ENCODE measurements at regions not wholly inside any gene's neighbourhood (a gene's known extent, or its start where the extent isn't known, plus 50 kb on each side); places are given as distances from the start of the nearest gene placed in this dataset.
A peak's percentile ranks its signal among the peaks of the same experiment; 100 is the strongest.

DNA sequence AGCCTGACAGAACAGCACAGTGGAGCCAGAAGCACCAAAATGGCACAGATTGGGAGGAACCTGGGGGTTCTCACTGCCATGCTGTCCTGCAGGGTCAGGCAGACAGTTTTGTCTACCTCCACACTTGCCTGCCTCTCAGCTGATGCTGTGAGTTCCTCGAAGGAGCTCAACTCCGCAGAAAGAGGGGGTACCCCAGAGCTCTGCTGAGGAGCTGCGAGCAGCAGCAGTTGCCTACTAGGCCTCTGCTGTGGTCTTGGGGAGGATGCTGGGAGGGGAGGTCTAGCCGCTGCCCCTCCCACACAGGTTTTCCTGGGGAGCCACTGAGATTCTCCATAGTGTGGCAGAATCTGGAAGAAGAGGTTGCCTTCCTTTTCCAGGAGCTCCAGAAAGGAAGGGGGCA is 192.5 kb downstream of the FOXD2 start:
- no peaks in the 10 kb centered on the region for H3K9me3 Mint-ChIP-seq
- Histone ChIP-seq H3K9me3 (ENCODE audit: low read length) (no peaks in the 10 kb centered on the region), H3K27ac (ENCODE audit: low read depth, low read length) (no peak overlapping the region), H3K4me1 (ENCODE audit: insufficient read depth, low read length) (no peaks in the 10 kb centered on the region), H3K36me3 (ENCODE audit: insufficient read depth, low read length) (no peaks in the 10 kb centered on the region), H3K27me3 (ENCODE audit: insufficient read depth, low read length, poor library complexity, severe bottlenecking) (no peaks in the 10 kb centered on the region), H3K4me3 (ENCODE audit: low read length) (no peak overlapping the region)
- no peaks in the 10 kb centered on the region for H3K36me3 Mint-ChIP-seq
- ChIA-PET POLR2A (no interaction called here), CTCF (interaction anchor here (0.7 kb wide), 1 partner anchor 22 kb away, joined by 3 read pairs; no protein-coding TSS in a partner anchor)
- peaks cover 12 to 35% of the 10 kb centered on the region in 2 donors for H3K27me3 Mint-ChIP-seq
- no peak overlapping the region for H3K27ac Mint-ChIP-seq
- H3K4me3 Mint-ChIP-seq, result no peak overlapping the region
- DNase-seq, result no peak
- H3K4me1 Mint-ChIP-seq, result no peaks in the 10 kb centered on the region

DNA sequence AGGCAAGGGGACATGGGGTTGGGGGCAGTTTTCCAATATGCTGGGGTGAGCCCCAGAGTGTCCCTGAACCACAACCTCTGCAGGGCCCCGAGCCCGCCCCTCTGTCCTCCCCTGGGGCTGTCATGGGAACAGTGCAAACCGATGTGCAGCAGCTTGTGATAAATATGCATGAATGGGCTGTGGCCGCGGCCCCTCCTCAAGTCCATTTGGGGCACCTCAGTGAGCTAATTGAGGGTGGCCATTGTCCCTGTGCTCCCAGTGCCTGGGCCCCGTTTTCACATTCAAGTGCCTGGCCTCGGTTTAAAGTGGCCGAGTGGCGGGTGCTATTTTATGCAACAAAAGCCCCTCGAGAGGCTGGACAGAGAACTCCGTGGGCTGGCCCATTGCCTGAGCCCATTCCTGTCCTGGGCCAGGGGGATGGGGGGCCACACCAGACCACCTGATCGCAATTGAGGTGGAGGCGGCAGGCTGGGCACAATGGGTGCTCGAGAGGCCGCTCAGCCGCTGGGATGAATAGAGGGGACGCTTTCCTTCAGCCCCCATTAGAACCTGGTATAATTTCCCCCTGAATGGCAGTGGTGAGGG is 193.7 kb downstream of the FOXD2 start:
- no peaks in the 10 kb centered on the region for H3K4me1 Mint-ChIP-seq
- no peaks in the 10 kb centered on the region for H3K9me3 Mint-ChIP-seq
- POLR2A ChIA-PET, result no interaction called here
- H3K4me1 ChIP-seq (ENCODE audit: insufficient read depth, low read length), result no peaks in the 10 kb centered on the region
- no peak overlapping the region for H3K27ac ChIP-seq (ENCODE audit: low read depth, low read length)
- H3K36me3 ChIP-seq (ENCODE audit: insufficient read depth, low read length), result no peaks in the 10 kb centered on the region
- no peaks in the 10 kb centered on the region for H3K36me3 Mint-ChIP-seq
- no peak overlapping the region for H3K27ac Mint-ChIP-seq
- H3K4me3 ChIP-seq (ENCODE audit: low read length), result no peak overlapping the region
- no peak for DNase-seq
- H3K27me3 Mint-ChIP-seq, result peaks cover 13 to 46% of the 10 kb centered on the region in 2 donors
- no peaks in the 10 kb centered on the region for H3K9me3 ChIP-seq (ENCODE audit: low read length)
- no peak overlapping the region for H3K4me3 Mint-ChIP-seq
- H3K27me3 ChIP-seq (ENCODE audit: insufficient read depth, low read length, poor library complexity, severe bottlenecking), result no peaks in the 10 kb centered on the region
- CTCF ChIA-PET, result no interaction called here

DNA sequence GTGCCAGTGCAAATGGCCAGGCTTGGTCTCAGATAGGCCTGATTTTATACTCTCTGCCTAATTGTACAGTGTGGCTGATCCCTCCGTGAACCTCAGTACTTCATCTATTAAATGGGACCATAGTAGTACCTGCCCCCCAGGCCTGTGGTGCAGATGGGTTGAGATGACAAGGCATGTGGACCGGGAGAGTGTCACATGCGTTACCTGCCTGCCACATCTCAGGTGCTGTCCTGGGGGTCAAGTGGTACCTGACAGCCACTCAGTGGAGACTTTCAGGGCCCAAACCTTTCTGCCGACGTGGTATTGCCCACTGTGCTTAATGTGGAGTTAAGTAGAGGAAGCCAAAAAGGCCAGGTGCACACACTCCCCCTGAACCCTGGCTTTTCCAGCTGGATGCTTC is 197.3 kb downstream of the FOXD2 start:
- Histone ChIP-seq H3K4me1 (ENCODE audit: insufficient read depth, low read length) (no peaks in the 10 kb centered on the region), H3K27me3 (ENCODE audit: insufficient read depth, low read length, poor library complexity, severe bottlenecking) (no peaks in the 10 kb centered on the region), H3K9me3 (ENCODE audit: low read length) (no peaks in the 10 kb centered on the region), H3K36me3 (ENCODE audit: insufficient read depth, low read length) (no peaks in the 10 kb centered on the region), H3K4me3 (ENCODE audit: low read length) (no peak overlapping the region), H3K27ac (ENCODE audit: low read depth, low read length) (no peak overlapping the region)
- Mint-ChIP-seq H3K4me3 (no peak overlapping the region), H3K27ac (no peak overlapping the region), H3K27me3 (peaks cover 2 to 33% of the 10 kb centered on the region in 2 donors), H3K4me1 (no peaks in the 10 kb centered on the region), H3K9me3 (no peaks in the 10 kb centered on the region), H3K36me3 (no peaks in the 10 kb centered on the region)
- ChIA-PET CTCF (no interaction called here), POLR2A (no interaction called here)
- DNase-seq, result no peak

DNA sequence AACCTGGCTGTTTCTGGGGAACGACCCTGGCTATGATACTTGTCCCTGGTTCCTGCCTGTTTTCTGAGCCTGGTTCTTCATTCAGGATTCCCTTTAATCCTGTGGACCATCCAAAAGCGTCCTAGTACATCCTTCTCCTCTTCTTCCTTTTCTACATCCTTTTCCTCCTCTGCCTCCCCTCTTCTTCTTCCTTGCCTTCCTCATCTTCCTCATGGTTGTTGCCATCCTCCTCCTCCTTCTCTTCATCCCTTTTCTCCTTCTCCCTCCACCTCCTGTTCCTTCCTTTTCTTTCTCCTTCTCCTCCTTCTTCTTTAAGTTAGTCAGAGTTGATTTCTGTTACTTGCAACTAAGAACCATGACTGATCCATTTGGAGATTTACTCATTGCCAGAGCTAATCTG is 197.8 kb downstream of the FOXD2 start:
- Histone ChIP-seq H3K4me3 (ENCODE audit: low read length) (no peak overlapping the region), H3K27me3 (ENCODE audit: insufficient read depth, low read length, poor library complexity, severe bottlenecking) (no peaks in the 10 kb centered on the region), H3K27ac (ENCODE audit: low read depth, low read length) (no peak overlapping the region), H3K9me3 (ENCODE audit: low read length) (no peaks in the 10 kb centered on the region), H3K36me3 (ENCODE audit: insufficient read depth, low read length) (no peaks in the 10 kb centered on the region), H3K4me1 (ENCODE audit: insufficient read depth, low read length) (no peaks in the 10 kb centered on the region)
- H3K27me3 Mint-ChIP-seq, result peaks cover 1 to 34% of the 10 kb centered on the region in 2 donors
- ChIA-PET POLR2A (no interaction called here), CTCF (no interaction called here)
- H3K36me3 Mint-ChIP-seq, result no peaks in the 10 kb centered on the region
- H3K27ac Mint-ChIP-seq, result no peak overlapping the region
- no peaks in the 10 kb centered on the region for H3K4me1 Mint-ChIP-seq
- DNase-seq, result no peak
- H3K9me3 Mint-ChIP-seq, result no peaks in the 10 kb centered on the region
- no peak overlapping the region for H3K4me3 Mint-ChIP-seq

DNA sequence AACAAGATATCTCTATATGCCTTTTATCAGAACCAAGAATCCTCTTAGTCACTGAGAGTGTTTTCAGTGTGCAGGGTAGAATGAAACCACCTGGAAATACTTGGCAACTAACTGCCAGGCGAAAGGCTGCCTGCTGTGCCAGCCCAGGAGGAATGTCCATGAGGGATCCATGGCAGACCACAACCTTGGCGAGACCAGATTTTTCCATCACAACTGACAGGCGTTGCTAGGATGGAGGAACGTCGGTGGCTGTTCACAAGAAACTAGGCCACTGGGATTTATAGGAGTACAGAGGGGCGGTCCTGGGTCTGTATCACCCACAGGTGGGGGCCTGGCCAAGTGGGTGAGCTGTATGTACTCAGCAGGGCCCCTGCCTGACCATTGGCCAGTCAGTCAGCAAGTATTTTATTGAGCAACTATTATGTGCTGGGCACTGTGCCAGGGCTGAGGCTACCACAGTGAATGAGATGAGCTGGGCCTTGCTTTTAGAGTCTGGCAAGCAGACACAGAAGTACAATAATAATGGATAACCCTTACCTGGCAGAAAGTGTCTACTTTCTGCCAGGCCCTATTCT is 199.4 kb downstream of the FOXD2 start:
- no peak overlapping the region for H3K27ac Mint-ChIP-seq
- ChIA-PET POLR2A (no interaction called here), CTCF (no interaction called here)
- H3K4me3 ChIP-seq (ENCODE audit: low read length), result no peak overlapping the region
- H3K4me1 ChIP-seq (ENCODE audit: insufficient read depth, low read length), result no peaks in the 10 kb centered on the region
- peaks cover 4 to 40% of the 10 kb centered on the region in 2 donors for H3K27me3 Mint-ChIP-seq
- H3K4me3 Mint-ChIP-seq, result no peak overlapping the region
- no peak overlapping the region for H3K27ac ChIP-seq (ENCODE audit: low read depth, low read length)
- no peaks in the 10 kb centered on the region for H3K9me3 ChIP-seq (ENCODE audit: low read length)
- H3K9me3 Mint-ChIP-seq, result no peaks in the 10 kb centered on the region
- no peaks in the 10 kb centered on the region for H3K4me1 Mint-ChIP-seq
- no peak for DNase-seq
- no peaks in the 10 kb centered on the region for H3K36me3 ChIP-seq (ENCODE audit: insufficient read depth, low read length)
- H3K27me3 ChIP-seq (ENCODE audit: insufficient read depth, low read length, poor library complexity, severe bottlenecking), result no peaks in the 10 kb centered on the region
- no peaks in the 10 kb centered on the region for H3K36me3 Mint-ChIP-seq

DNA sequence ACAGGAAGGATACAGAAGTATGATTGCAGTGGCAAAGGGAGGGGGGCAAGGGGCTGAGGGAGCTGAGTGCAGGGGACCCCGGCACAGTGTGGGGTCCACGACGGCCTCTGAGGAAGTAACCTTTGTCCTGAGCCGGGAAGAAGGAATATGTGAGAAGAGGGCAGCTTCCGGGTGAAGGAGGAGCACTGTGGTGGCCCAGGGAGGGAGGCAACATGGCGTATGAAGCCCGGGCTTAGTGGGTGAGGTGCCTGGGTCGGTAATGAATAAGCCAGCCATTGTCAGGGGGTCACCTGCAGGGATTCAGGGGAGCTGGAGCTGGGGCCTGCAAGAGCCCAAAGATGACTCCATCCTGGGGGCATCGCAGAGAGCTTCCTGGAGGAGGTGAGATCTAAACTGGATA is 200.4 kb downstream of the FOXD2 start:
- no peaks in the 10 kb centered on the region for H3K36me3 Mint-ChIP-seq
- peaks cover 4 to 42% of the 10 kb centered on the region in 2 donors for H3K27me3 Mint-ChIP-seq
- CTCF ChIA-PET, result no interaction called here
- no peak overlapping the region for H3K27ac ChIP-seq (ENCODE audit: low read depth, low read length)
- no peaks in the 10 kb centered on the region for H3K9me3 Mint-ChIP-seq
- no peak for DNase-seq
- H3K4me3 Mint-ChIP-seq, result no peak overlapping the region
- POLR2A ChIA-PET, result no interaction called here
- H3K4me1 ChIP-seq (ENCODE audit: insufficient read depth, low read length), result no peaks in the 10 kb centered on the region
- no peaks in the 10 kb centered on the region for H3K9me3 ChIP-seq (ENCODE audit: low read length)
- H3K27me3 ChIP-seq (ENCODE audit: insufficient read depth, low read length, poor library complexity, severe bottlenecking), result no peaks in the 10 kb centered on the region
- no peaks in the 10 kb centered on the region for H3K36me3 ChIP-seq (ENCODE audit: insufficient read depth, low read length)
- H3K27ac Mint-ChIP-seq, result peak overlapping the region in 1 of 8 donors; percentile 78
- no peak overlapping the region for H3K4me3 ChIP-seq (ENCODE audit: low read length)
- no peaks in the 10 kb centered on the region for H3K4me1 Mint-ChIP-seq

DNA sequence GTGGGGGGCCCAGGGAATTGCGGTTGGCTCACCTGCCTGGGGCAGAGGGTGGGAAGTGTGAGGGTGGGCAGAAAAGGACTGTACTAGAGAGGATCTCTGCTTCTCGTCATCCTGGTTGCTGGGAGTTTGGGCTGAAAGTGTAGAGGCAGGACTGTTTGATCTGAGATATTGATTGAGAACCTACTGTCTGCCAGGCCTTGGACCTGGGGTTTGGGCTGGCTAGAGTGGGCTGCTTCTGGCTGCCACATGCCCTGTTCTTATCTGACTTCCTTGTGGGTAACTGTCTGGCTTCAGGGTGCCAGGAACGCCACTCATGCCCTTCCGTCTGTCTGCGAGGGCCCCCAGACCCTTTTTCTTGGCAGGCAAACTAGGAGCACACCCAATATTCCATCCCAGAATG is 200.9 kb downstream of the FOXD2 start:
- ChIA-PET CTCF (no interaction called here), POLR2A (no interaction called here)
- H3K4me3 Mint-ChIP-seq, result no peak overlapping the region

DNA sequence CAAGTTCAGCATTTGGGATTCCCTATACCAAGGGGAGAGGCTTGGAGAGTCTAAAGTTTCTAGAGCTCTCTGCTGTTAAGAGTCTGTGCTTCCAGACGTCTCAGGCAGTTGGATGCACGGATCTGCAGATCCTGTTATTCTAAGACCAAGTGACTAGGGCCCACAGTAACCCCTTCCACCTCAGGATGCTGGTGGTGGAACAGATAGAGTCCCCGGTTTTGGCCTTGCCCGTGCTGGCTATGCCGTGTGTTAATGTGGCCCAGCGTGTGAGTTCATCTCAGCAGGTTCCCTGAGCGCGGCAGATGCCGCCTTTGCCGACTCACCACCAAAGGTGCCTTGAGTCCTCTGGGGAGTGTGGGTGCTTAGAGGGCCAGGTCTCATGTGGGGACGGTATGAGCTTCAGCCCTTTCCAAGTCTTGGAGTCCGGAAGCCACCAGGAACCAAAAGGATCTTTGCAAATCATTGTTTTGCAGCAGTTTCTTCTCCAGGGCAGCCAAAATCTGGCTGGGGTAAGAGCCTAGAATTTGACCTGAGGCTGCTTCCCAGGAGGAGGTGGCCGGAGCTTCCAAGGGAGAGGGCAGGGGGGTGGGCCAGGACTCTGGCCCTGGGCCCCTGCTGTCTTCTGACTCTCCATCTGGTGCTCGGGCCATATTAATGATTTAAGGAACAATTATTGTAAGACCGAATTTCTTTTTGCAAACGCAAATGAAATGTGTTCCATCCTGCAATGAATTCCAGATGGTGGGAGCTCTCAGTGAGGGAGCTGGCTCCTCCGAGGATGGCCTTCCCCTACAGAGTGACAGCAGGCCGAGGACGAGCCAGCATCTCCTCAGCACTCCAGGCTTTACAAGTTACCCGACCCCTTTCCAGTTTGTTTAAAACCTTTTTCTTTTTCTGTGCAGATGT is 205.7 kb downstream of the FOXD2 start:
- Histone ChIP-seq H3K27ac (ENCODE audit: low read depth, low read length) (no peak overlapping the region), H3K36me3 (ENCODE audit: insufficient read depth, low read length) (no peaks in the 10 kb centered on the region), H3K27me3 (ENCODE audit: insufficient read depth, low read length, poor library complexity, severe bottlenecking) (peaks cover 5% of the 10 kb centered on the region), H3K4me1 (ENCODE audit: insufficient read depth, low read length) (no peaks in the 10 kb centered on the region), H3K4me3 (ENCODE audit: low read length) (no peak overlapping the region), H3K9me3 (ENCODE audit: low read length) (no peaks in the 10 kb centered on the region)
- H3K27ac Mint-ChIP-seq, result no peak overlapping the region
- CTCF ChIA-PET, result no interaction called here
- POLR2A ChIA-PET, result no interaction called here
- DNase-seq, result no peak
- no peaks in the 10 kb centered on the region for H3K4me1 Mint-ChIP-seq
- no peak overlapping the region for H3K4me3 Mint-ChIP-seq
- H3K9me3 Mint-ChIP-seq, result no peaks in the 10 kb centered on the region
- H3K36me3 Mint-ChIP-seq, result no peaks in the 10 kb centered on the region
- H3K27me3 Mint-ChIP-seq, result peaks cover 9 to 33% of the 10 kb centered on the region in 2 donors

More for the DNA sequence above, 200.9 kb downstream of the FOXD2 start:
- H3K9me3 Mint-ChIP-seq, result no peaks in the 10 kb centered on the region
- no peaks in the 10 kb centered on the region for H3K27me3 ChIP-seq (ENCODE audit: insufficient read depth, low read length, poor library complexity, severe bottlenecking)
- no peaks in the 10 kb centered on the region for H3K36me3 Mint-ChIP-seq
- no peaks in the 10 kb centered on the region for H3K9me3 ChIP-seq (ENCODE audit: low read length)
- no peak overlapping the region for H3K27ac ChIP-seq (ENCODE audit: low read depth, low read length)
- H3K4me3 ChIP-seq (ENCODE audit: low read length), result no peak overlapping the region
- no peak overlapping the region for H3K27ac Mint-ChIP-seq
- peaks cover 4 to 39% of the 10 kb centered on the region in 2 donors for H3K27me3 Mint-ChIP-seq
- no peaks in the 10 kb centered on the region for H3K36me3 ChIP-seq (ENCODE audit: insufficient read depth, low read length)
- DNase-seq, result no peak
- no peaks in the 10 kb centered on the region for H3K4me1 Mint-ChIP-seq
- H3K4me1 ChIP-seq (ENCODE audit: insufficient read depth, low read length), result no peaks in the 10 kb centered on the region

Data from CD8-positive, alpha-beta memory T cell (primary cell).